Esophagus squamous epithelium (tissue), 4 donors: ENCODE measurements at regions not wholly inside any gene's neighbourhood (a gene's known extent, or its start where the extent isn't known, plus 50 kb on each side); places are given as distances from the start of the nearest gene placed in this dataset.

Experiments used
- CTCF ChIP-seq, 6 experiments: fragments of 450-650 bp in 4 of 6; fragments of 200-600 bp in 2 of 6; sonication (generic) in 2 of 6; IDR thresholded peaks; one replicate each; pipeline ENCODE4 v1.5.1; 2016 to 2019; ENCODE audit warnings: antibody characterized with exemption in 6 of 6, mild to moderate bottlenecking in 4 of 6, moderate library complexity in 4 of 6
- POLR2A ChIP-seq, 4 donors: fragments of 450-650 bp; IDR thresholded peaks; one replicate each; pipeline ENCODE4 v1.6.1; 2017; ENCODE audit warnings: antibody characterized with exemption in 4 of 4, mild to moderate bottlenecking in 4 of 4, moderate library complexity in 3 of 4

DNA sequence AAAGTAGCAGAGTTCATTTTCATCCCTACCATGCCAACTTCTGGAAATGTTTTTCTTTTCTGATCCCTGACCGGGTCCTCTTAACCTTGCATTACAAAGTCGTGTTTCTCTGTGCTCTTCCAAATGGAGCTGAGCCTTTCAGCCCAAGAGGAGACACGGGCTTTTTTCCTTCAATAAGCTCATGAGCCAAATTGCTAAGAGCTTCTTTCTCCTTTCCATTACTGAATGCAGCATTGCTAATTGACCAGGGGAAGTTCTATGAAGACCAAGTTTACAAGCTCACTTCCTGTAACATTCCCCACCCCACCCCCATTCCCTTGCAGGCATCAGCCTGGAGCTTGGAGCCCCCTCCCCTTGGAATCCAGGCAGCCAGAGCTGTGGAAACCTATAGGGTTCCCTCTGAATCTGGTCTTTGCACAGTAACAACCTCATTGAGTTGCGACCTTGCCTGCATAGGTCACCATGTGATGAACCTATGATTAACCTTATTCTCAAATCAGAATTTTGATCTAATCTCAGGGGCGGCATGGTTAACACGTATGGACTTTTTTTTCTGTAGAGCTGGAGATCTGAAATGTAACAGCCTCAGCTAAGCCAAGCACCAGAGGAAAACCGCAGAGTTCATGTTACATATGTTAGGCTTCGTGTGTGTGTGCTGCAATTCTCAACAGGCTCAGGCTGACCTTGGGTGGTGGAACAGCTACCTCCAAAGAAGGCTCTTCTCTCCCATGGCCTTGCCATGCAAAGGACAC, 395.7 kb upstream of the ZNF462 start:
- TF ChIP-seq CTCF (IDR thresholded peaks at IDR 0.05) (no peak), POLR2A (IDR thresholded peaks at IDR 0.05) (no peak)
